Panc1 (cell line): ENCODE measurements at regions not wholly inside any gene's neighbourhood (a gene's known extent, or its start where the extent isn't known, plus 50 kb on each side); places are given as distances from the start of the nearest gene placed in this dataset.
A peak's percentile ranks its signal among the peaks of the same experiment; 100 is the strongest.

ENCODE experiments used
- ATAC-seq: fragments of 200-7000 bp; cut with Tn5 transposase; 2 replicates; pipeline ENCODE4 v1.9.1; 2020; ENCODE audit warnings: mild to moderate bottlenecking, moderate library complexity
- BruUV-seq: library from RNA; stranded (reverse); fragments of 400-500 nt; replicated peaks from 2 replicates; lab custom pipeline; 2021; lab: Mats Ljungman, UMichigan
- CTCF ChIA-PET: fragments of 300-600 bp; sonication (Branson Sonifier 250); formaldehyde crosslinking; loops from one replicate; lab custom pipeline; 2022; ENCODE audit warnings: antibody characterized with exemption; lab: Charles Lee
- POLR2A ChIA-PET: fragments of 300-600 bp; sonication (Branson Sonifier 250); formaldehyde crosslinking; loops from one replicate; lab custom pipeline; 2022; ENCODE audit warnings: antibody characterized with exemption; lab: Charles Lee
- DNase-seq: peaks from one replicate; pipeline ENCODE4 v3.0.0-alpha.2; 2010; ENCODE audit warnings: low read depth, low spot score
- H3K27ac ChIP-seq: 2 replicates; pipeline ENCODE4 v1.5.1; 2011; ENCODE audit warnings: mild to moderate bottlenecking, low read length, inconsistent platforms
- H3K27me3 ChIP-seq: fragments of 200-500 bp; sonication (Bioruptor generic); 2 replicates; pipeline ENCODE4 v1.6.0; 2014; ENCODE audit warnings: low read length, inconsistent platforms; ENCODE audit not compliant: control insufficient read depth, insufficient read depth
- H3K36me3 ChIP-seq: fragments of 200-500 bp; sonication (Bioruptor generic); 2 replicates; pipeline ENCODE4 v1.5.1; 2014; ENCODE audit warnings: inconsistent platforms, mild to moderate bottlenecking, low read length, moderate library complexity; ENCODE audit not compliant: control insufficient read depth, insufficient read depth
- H3K4me1 ChIP-seq: 2 replicates; pipeline ENCODE4 v1.5.1; 2011; ENCODE audit warnings: inconsistent platforms, mild to moderate bottlenecking, low read length, moderate library complexity; ENCODE audit not compliant: control insufficient read depth, insufficient read depth
- H3K4me3 ChIP-seq, 2 experiments: 2 replicates each; pipeline ENCODE4 v1.5.1; 2011 to 2012; ENCODE audit warnings: low read depth in 2 of 2, low read length in 2 of 2, mild to moderate bottlenecking in 2 of 2, inconsistent platforms in 1 of 2, moderate library complexity in 1 of 2
- H3K9me3 ChIP-seq: fragments of 200-500 bp; sonication (Bioruptor generic); 2 replicates; pipeline ENCODE4 v1.5.1; 2014; ENCODE audit warnings: low read depth, mild to moderate bottlenecking, inconsistent platforms, low read length, moderate library complexity; ENCODE audit not compliant: control insufficient read depth, insufficient read depth
- SIN3A ChIP-seq: IDR thresholded peaks from 2 replicates; pipeline ENCODE4 v1.6.1; 2012; ENCODE audit warnings: low read depth, mild to moderate bottlenecking, low read length, moderate library complexity, borderline replicate concordance; ENCODE audit not compliant: insufficient read depth
- in situ Hi-C: cut with HindIII; loops from 2 replicates; pipeline ENCODE4 v1.10.0; 2016; ENCODE audit warnings: low sequenced_read_pairs, low pct_unique_long_range_greater_than_20kb
- intact Hi-C: fragments of 100-400 bp; cut with micrococcal nuclease; formaldehyde crosslinking; loops from one replicate; pipeline ENCODE4 v1.10.0; 2022; ENCODE audit not compliant: unreplicated experiment
- TF ChIP-seq, protein P1 (sequence below): fragments of 450-650 bp; IDR thresholded peaks from 2 replicates; pipeline ENCODE4 v1.5.1; 2017; ENCODE audit warnings: mild to moderate bottlenecking

DNA sequence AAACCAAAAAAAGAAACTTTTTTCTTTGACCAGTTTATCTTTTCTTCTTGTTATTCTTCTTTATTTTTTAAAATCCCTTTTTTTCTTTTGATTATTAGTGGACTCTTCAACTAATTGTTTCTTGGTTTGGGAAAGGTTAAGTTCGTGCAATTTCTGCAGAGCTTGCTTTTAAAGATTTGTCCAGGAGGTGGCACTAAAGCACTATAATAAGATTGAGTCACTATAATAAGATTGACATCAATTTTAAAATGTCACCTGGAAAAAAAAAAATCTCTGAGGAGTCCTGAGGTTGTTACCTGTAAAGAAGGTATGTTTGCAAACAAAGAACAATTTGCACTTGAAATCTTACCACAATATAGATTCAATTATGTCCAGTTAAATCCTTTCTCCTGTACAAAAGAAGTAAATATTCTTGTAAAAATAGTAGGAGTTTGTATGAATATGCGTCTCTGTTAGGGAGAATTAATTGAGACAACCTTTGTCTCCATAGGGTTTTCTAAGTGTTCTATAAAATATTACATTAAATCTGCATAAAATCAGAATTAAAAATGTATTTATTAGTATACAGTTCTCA lies 166.7 kb downstream of the ADGRL4 start:
- DNase-seq = peak; percentile 56

More for the DNA sequence above, 166.7 kb downstream of the ADGRL4 start:
- no peak for ATAC-seq
- ChIA-PET CTCF (interaction anchor here (0.6 to 0.8 kb wide), 4 partner anchors 11 to 609 kb away, joined by 3 to 4 read pairs (median 3); no protein-coding TSS in a partner anchor), POLR2A (no interaction called here)
- Histone ChIP-seq H3K27me3 (no peaks in the 10 kb centered on the region), H3K9me3 (no peaks in the 10 kb centered on the region), H3K36me3 (no peaks in the 10 kb centered on the region), H3K27ac (no peak overlapping the region), H3K4me3 (no peak overlapping the region), H3K4me1 (peaks cover 4% of the 10 kb centered on the region)
- no peak for TF ChIP-seq SIN3A
- TF ChIP-seq, protein P1, sequence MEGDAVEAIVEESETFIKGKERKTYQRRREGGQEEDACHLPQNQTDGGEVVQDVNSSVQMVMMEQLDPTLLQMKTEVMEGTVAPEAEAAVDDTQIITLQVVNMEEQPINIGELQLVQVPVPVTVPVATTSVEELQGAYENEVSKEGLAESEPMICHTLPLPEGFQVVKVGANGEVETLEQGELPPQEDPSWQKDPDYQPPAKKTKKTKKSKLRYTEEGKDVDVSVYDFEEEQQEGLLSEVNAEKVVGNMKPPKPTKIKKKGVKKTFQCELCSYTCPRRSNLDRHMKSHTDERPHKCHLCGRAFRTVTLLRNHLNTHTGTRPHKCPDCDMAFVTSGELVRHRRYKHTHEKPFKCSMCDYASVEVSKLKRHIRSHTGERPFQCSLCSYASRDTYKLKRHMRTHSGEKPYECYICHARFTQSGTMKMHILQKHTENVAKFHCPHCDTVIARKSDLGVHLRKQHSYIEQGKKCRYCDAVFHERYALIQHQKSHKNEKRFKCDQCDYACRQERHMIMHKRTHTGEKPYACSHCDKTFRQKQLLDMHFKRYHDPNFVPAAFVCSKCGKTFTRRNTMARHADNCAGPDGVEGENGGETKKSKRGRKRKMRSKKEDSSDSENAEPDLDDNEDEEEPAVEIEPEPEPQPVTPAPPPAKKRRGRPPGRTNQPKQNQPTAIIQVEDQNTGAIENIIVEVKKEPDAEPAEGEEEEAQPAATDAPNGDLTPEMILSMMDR = peak; percentile 70; the same call in 1 of the 2 replicates
- no TSS peak for BruUV-seq
- in situ Hi-C loops (no loop called here), intact Hi-C loops (loop anchor here (1.0 to 5.0 kb wide), 2 partner anchors 358 to 513 kb away; no protein-coding TSS in a partner anchor)
